Activated naive CD4-positive, alpha-beta T cell (primary cell): ENCODE measurements at regions not wholly inside any gene's neighbourhood (a gene's known extent, or its start where the extent isn't known, plus 50 kb on each side); places are given as distances from the start of the nearest gene placed in this dataset.
"Not testable (repeated sequence)": the region's sequence is repeated elsewhere in the genome, so short reads cannot be mapped to it uniquely, and the experiment has no call there.

ENCODE experiments used
- DNase-seq, 4 experiments: peaks; one replicate each; lab custom pipeline; 2025; lab: John Stamatoyannopoulos, UW

- no peak for DNase-seq
Observed at GRCh38 chr5:123947797-123948196, 435.8 kb downstream of the CSNK1G3 start.

- DNase-seq = no peak
Observed at GRCh38 chr5:123945548-123945947, 433.6 kb downstream of the CSNK1G3 start.

- no peak for DNase-seq
Observed at GRCh38 chr5:123943151-123943550, 431.2 kb downstream of the CSNK1G3 start.

- no peak for DNase-seq
Observed at GRCh38 chr5:123940416-123940815, 428.4 kb downstream of the CSNK1G3 start.

GRCh38 chr5:123937230-123937629 lies 425.3 kb downstream of the CSNK1G3 start:
- DNase-seq = no peak

- DNase-seq = no peak
Observed at GRCh38 chr5:123936548-123936947, 424.6 kb downstream of the CSNK1G3 start.

- DNase-seq = not testable (repeated sequence)
Observed at GRCh38 chr5:123933812-123934211, 421.8 kb downstream of the CSNK1G3 start.

- no peak for DNase-seq
Observed at GRCh38 chr5:123929055-123929474, 417.1 kb downstream of the CSNK1G3 start.

- no peak for DNase-seq
Observed at GRCh38 chr5:123928401-123928800, 416.4 kb downstream of the CSNK1G3 start.

- no peak for DNase-seq
Observed at GRCh38 chr5:123921193-123921592, 409.2 kb downstream of the CSNK1G3 start.

GRCh38 chr5:123916345-123917121 lies 404.6 kb downstream of the CSNK1G3 start:
- no peak for DNase-seq

- DNase-seq = no peak
Observed at GRCh38 chr5:123914333-123914732, 402.4 kb downstream of the CSNK1G3 start.

GRCh38 chr5:123907349-123907748 lies 395.4 kb downstream of the CSNK1G3 start:
- DNase-seq = no peak

- DNase-seq = no peak
Observed at GRCh38 chr5:123906698-123907295, 394.8 kb downstream of the CSNK1G3 start.

- DNase-seq = no peak
Observed at GRCh38 chr5:123885081-123885480, 373.1 kb downstream of the CSNK1G3 start.

GRCh38 chr5:123882965-123883345 lies 371.0 kb downstream of the CSNK1G3 start:
- DNase-seq = no peak

GRCh38 chr5:123882319-123882964 lies 370.5 kb downstream of the CSNK1G3 start:
- no peak for DNase-seq

GRCh38 chr5:123881759-123882244 lies 369.8 kb downstream of the CSNK1G3 start:
- no peak for DNase-seq

GRCh38 chr5:123880875-123881274 lies 368.9 kb downstream of the CSNK1G3 start:
- DNase-seq = no peak

- DNase-seq = no peak
Observed at GRCh38 chr5:123879071-123879470, 367.1 kb downstream of the CSNK1G3 start.

- no peak for DNase-seq
Observed at GRCh38 chr5:123876276-123876790, 364.4 kb downstream of the CSNK1G3 start.

- DNase-seq = no peak
Observed at GRCh38 chr5:123875561-123876275, 363.7 kb downstream of the CSNK1G3 start.
